Erythroblast (primary cell): ENCODE measurements at regions not wholly inside any gene's neighbourhood (a gene's known extent, or its start where the extent isn't known, plus 50 kb on each side); places are given as distances from the start of the nearest gene placed in this dataset.

Experiments
- GATA1 ChIP-seq: IDR thresholded peaks from 2 replicates; pipeline ENCODE4 v1.6.1; 2011; ENCODE audit warnings: low read depth, mild to moderate bottlenecking, control low read depth, low read length, moderate library complexity
- POLR2A ChIP-seq: IDR thresholded peaks from 2 replicates; pipeline ENCODE4 v1.6.1; 2011; ENCODE audit warnings: mild to moderate bottlenecking, low read length

DNA sequence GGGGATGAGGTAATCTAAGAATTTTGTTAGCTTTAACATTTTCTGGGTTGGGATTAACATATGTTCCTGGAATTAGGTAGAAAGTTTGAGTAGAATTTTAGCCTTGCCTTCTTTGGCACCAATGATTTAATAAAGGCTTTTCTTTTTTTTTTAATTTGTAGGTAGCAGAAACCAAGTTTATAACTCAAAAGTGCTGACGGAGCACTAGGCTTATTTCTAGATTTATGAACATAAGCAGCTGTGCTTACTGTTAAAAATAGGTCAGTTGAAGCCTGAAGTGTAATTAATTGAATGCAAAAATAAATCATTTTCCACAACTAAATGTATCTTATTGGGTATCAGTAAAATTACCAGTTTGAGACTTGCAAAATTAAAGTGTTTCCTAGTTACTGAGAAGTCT lies 62.4 kb downstream of the TAF11L14 start:
- TF ChIP-seq POLR2A: no peak
- TF ChIP-seq GATA1: no peak
